ENCODE measurements at regions not wholly inside any gene's neighbourhood (a gene's known extent, or its start where the extent isn't known, plus 50 kb on each side); places are given as distances from the start of the nearest gene placed in this dataset.

DNA sequence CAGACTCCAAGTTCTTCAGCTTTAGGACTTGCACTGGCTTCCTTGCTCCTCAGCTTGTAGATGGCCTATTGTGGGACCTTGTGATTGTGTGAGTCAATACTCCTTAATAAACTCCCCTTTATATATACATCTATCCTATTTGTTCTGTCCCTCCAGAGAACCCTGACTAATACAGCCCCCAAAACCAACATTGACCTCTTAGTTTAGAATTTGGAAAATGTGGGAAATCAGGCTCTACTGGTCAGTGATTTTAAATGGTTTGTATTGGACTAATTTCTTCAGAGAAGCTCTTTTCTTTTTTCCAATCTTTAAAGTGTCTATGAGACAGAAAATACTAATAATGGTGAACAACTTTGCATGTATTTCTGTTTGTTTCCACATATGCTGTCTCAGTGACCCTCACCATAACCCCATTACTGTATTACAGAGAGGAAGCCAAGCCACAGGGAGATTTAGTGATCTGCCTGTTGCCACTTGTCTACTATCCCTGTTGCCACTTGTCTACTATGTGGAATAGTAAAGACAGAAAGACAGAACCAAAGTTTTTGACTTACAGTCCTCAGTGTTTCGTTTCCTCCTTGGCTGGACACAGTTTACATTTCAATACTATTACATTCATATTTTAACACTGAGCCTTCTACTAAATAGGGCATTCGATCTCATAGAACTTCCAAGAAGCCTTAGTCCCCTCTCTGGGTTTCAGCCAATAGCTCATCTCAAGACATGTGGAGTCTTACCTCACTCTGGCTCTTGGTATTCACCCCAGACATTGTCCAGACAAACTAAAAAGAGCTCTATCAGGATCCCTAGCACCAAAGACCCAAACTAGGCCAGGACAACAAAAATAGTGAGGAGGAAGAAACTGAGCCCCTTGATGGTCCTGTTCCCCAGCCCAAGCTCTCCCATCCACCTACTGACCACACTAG lies 121.0 kb downstream of the AKR1D1 start:
- CTCF ChIA-PET: no interaction called here

More for the DNA sequence above, 121.0 kb downstream of the AKR1D1 start:
- DNase-seq (no peak), ATAC-seq (ENCODE audit: low read depth) (no peak)
- Histone ChIP-seq H3K79me1 (ENCODE audit: low read depth in 1 of 2, low read length in 2 of 2) (no peaks in the 10 kb centered on the region), H2BK15ac (ENCODE audit: low read depth, low read length) (no peak overlapping the region), H3K9me1 (ENCODE audit: insufficient read depth, low read length) (no peaks in the 10 kb centered on the region), H3K4ac (ENCODE audit: low read depth, low read length) (no peak overlapping the region), H4K5ac (ENCODE audit: low read depth, low read length) (no peak overlapping the region), H2BK120ac (ENCODE audit: low read depth, low read length) (no peak overlapping the region), H2AK5ac (ENCODE audit: low read depth, low read length) (no peak overlapping the region), H3K4me3 (ENCODE audit: insufficient read depth, low read depth, low read length) (no peak overlapping the region), H3K14ac (replicated peaks; ENCODE audit: low read depth, low read length) (no peak overlapping the region), H4K20me1 (ENCODE audit: insufficient read depth, low read length) (no peaks in the 10 kb centered on the region), H2BK5ac (ENCODE audit: low read depth, low read length, poor library complexity, severe bottlenecking) (no peak overlapping the region), H2AK9ac (replicated peaks; ENCODE audit: low read depth, low read length, poor library complexity) (no peak overlapping the region), H2BK20ac (ENCODE audit: low read depth, low read length) (no peak overlapping the region), H2AFZ (replicated peaks; ENCODE audit: low read length, poor library complexity) (no peak overlapping the region), H4K91ac (ENCODE audit: insufficient read depth, low read depth, low read length) (no peak overlapping the region), H3K23ac (ENCODE audit: low read depth, low read length) (no peak overlapping the region), H3K4me2 (ENCODE audit: low read depth, low read length) (no peak overlapping the region), H3K56ac (ENCODE audit: extremely low read depth, insufficient read depth, low read length) (no peak overlapping the region), H3K9me3 (ENCODE audit: control insufficient read depth, insufficient read depth, low read length) (peaks cover 11% of the 10 kb centered on the region), H4K8ac (ENCODE audit: low read depth in 2 of 2, low read length in 2 of 2) (no peak overlapping the region), H3K9ac (ENCODE audit: low read depth, low read length) (no peak overlapping the region), H3K27ac (ENCODE audit: insufficient read depth, low read length) (no peak overlapping the region), H3K18ac (ENCODE audit: low read depth, low read length) (no peak overlapping the region), H3K36me3 (ENCODE audit: control insufficient read depth, insufficient read depth, low read length) (no peaks in the 10 kb centered on the region), H3K4me1 (ENCODE audit: control insufficient read depth, insufficient read depth, low read length) (no peaks in the 10 kb centered on the region), H3K27me3 (ENCODE audit: control insufficient read depth, insufficient read depth, low read length) (no peaks in the 10 kb centered on the region)
- no TSS peak for BruUV-seq (replicated peaks)
- in situ Hi-C loops (cut with MboI; ENCODE audit: low sequenced_read_pairs) (no loop called here), dilution Hi-C loops (cut with HindIII; ENCODE audit: low sequenced_read_pairs, unreplicated experiment) (no loop called here), intact Hi-C loops (cut with micrococcal nuclease) (no loop called here)
- TF ChIP-seq RAD21 (IDR thresholded peaks at IDR 0.05; ENCODE audit: low read length) (no peak), MXI1 (IDR thresholded peaks at IDR 0.05; ENCODE audit: borderline replicate concordance, low read depth, low read length) (no peak), CHD1 (IDR thresholded peaks at IDR 0.05; ENCODE audit: low read depth, low read length) (no peak), CEBPB (IDR thresholded peaks at IDR 0.05; ENCODE audit: low read depth, low read length) (no peak), MAZ (IDR thresholded peaks at IDR 0.05; ENCODE audit: borderline replicate concordance, low read depth, low read length) (no peak), RCOR1 (IDR thresholded peaks at IDR 0.05; ENCODE audit: insufficient replicate concordance, low read length) (no peak), NFE2L2 (IDR thresholded peaks at IDR 0.05; ENCODE audit: low read depth, low read length) (no peak), MAFK (IDR thresholded peaks at IDR 0.05; ENCODE audit: low read depth, low read length) (no peak), SMC3 (IDR thresholded peaks at IDR 0.05; ENCODE audit: low read depth, low read length) (no peak), BHLHE40 (IDR thresholded peaks at IDR 0.05; ENCODE audit: low read depth, low read length) (no peak), POLR2A (IDR thresholded peaks at IDR 0.05; ENCODE audit: low read depth, low read length) (no peak), FOS (IDR thresholded peaks at IDR 0.05; ENCODE audit: low read depth, low read length) (no peak)
- TF ChIP-seq, protein P1, sequence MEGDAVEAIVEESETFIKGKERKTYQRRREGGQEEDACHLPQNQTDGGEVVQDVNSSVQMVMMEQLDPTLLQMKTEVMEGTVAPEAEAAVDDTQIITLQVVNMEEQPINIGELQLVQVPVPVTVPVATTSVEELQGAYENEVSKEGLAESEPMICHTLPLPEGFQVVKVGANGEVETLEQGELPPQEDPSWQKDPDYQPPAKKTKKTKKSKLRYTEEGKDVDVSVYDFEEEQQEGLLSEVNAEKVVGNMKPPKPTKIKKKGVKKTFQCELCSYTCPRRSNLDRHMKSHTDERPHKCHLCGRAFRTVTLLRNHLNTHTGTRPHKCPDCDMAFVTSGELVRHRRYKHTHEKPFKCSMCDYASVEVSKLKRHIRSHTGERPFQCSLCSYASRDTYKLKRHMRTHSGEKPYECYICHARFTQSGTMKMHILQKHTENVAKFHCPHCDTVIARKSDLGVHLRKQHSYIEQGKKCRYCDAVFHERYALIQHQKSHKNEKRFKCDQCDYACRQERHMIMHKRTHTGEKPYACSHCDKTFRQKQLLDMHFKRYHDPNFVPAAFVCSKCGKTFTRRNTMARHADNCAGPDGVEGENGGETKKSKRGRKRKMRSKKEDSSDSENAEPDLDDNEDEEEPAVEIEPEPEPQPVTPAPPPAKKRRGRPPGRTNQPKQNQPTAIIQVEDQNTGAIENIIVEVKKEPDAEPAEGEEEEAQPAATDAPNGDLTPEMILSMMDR (conservative IDR thresholded peaks at IDR 0.05; ENCODE audit: low read depth, low read length): no peak
- TF ChIP-seq, protein P2, sequence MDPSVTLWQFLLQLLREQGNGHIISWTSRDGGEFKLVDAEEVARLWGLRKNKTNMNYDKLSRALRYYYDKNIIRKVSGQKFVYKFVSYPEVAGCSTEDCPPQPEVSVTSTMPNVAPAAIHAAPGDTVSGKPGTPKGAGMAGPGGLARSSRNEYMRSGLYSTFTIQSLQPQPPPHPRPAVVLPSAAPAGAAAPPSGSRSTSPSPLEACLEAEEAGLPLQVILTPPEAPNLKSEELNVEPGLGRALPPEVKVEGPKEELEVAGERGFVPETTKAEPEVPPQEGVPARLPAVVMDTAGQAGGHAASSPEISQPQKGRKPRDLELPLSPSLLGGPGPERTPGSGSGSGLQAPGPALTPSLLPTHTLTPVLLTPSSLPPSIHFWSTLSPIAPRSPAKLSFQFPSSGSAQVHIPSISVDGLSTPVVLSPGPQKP (IDR thresholded peaks at IDR 0.05; ENCODE audit: borderline replicate concordance, low read depth, low read length): no peak
- POLR2A ChIA-PET (ENCODE audit: unreplicated experiment): no interaction called here
- 10% methylated on average over 2 of the region's 2 CpGs; no CpG with 5 or more reads in 1 of the 2 experiments for WGBS, 2 experiments (ENCODE audit: extremely low coverage in 2 of 2, insufficient read length in 1 of 2)

All from IMR-90 (cell line).